ENCODE measurements at regions not wholly inside any gene's neighbourhood (a gene's known extent, or its start where the extent isn't known, plus 50 kb on each side); places are given as distances from the start of the nearest gene placed in this dataset.
"Not testable (repeated sequence)": the region's sequence is repeated elsewhere in the genome, so short reads cannot be mapped to it uniquely, and the experiment has no call there.

DNA sequence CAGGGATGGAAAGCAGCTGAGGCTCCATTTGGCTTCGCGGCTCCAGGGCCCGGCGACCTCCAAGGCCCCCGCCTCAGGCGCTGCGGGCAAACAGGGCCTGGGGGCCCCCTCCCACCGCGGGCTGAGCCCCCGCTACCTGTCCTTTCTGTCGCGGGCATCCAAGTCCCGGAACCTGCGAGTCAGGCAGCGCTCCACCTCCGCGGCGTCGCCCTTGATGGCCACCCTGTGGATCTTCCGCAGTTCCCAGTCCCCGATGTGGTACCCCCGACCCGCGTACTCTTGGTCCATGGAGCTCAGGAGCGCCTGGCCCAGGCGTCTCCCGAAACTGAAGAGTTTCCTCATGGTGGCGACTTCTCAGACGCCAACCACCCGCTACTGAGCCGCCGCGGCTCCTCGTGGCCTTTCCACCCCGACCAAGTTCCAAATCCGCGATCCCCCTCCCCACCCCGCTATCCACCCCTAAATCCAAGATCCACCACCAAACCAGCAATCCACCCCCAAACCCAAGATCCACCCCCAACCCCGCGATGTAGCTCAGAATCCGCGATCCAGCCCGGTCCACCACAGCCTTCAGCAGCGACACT, 86.5 kb upstream of the CCDC180 start:
- no peak for DNase-seq (ENCODE audit: insufficient read length, low spot score)
- FAIRE-seq = no peak
- TF ChIP-seq, protein P1, sequence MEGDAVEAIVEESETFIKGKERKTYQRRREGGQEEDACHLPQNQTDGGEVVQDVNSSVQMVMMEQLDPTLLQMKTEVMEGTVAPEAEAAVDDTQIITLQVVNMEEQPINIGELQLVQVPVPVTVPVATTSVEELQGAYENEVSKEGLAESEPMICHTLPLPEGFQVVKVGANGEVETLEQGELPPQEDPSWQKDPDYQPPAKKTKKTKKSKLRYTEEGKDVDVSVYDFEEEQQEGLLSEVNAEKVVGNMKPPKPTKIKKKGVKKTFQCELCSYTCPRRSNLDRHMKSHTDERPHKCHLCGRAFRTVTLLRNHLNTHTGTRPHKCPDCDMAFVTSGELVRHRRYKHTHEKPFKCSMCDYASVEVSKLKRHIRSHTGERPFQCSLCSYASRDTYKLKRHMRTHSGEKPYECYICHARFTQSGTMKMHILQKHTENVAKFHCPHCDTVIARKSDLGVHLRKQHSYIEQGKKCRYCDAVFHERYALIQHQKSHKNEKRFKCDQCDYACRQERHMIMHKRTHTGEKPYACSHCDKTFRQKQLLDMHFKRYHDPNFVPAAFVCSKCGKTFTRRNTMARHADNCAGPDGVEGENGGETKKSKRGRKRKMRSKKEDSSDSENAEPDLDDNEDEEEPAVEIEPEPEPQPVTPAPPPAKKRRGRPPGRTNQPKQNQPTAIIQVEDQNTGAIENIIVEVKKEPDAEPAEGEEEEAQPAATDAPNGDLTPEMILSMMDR (IDR thresholded peaks at IDR 0.05; ENCODE audit: insufficient read depth, missing control alignments) = no peak

DNA sequence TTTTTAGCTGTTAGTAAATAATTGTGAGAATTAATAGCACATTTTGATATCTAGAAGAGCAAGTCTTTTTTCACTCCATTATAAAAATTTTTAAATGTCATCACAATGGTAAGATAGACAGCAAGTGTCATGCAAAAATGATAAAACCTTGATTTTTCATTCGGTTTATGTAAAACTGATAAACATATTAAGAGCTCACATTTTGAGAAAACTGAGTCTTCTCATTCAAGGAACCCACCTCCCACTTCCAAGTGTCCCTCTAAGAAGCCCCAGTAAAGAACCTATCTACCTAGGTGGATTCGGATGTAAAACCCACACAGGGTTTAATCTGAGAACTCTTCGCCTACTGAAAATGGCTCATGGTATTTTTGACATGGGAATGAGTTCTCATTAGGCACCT, 87.1 kb upstream of the CCDC180 start:
- DNase-seq (ENCODE audit: insufficient read length, low spot score); FAIRE-seq: not testable (repeated sequence)

DNA sequence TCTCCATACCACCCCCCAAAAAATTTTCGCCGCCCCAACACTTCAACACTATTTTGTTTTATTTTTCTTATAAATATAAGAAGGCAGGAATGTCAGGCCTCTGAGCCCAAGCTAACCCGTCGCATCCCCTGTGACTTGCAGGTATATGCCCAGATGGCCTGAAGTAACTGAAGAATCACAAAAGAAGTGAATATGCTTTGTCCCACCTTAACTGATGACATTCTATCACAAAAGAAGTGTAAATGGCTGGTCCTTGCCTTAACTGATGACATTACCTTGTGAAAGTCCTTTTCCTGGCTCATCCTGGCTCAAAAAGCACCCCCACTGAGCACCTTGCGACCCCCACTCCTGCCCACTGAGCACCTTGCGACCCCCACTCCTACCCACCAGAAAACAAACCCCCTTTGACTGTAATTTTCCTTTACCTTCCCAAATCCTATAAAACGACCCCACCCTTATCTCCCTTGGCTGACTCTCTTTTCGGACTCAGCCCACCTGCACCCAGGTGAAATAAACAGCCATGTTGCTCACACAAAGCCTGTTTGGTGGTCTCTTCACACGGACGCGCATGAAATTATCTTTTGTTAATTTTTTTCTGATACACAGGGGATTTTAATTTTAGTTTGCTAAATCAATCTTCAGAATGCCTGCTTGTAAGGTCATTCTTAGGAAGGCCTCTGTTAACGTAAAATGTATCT, 87.9 kb upstream of the CCDC180 start:
- not testable (repeated sequence) for FAIRE-seq; DNase-seq (ENCODE audit: insufficient read length, low spot score)

DNA sequence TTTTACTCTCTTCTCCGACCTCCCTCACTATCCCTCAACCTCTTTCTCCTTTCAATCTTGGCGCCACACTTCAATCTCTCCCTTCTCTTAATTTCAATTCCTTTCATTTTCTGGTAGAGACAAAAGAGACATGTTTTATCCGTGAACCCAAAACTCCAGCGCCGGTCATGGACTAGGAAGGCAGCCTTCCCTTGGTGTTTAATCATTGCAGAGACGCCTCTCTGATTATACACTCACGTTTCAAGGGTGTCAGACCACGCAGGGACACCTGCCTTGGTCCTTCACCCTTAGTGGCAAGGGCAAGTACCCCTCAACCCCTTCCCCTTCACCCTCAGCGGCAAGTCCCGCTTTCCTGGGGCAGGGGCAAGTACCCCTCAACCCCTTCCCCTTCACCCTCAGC, 92.3 kb upstream of the CCDC180 start:
- DNase-seq (ENCODE audit: insufficient read length, low spot score); FAIRE-seq: not testable (repeated sequence)

DNA sequence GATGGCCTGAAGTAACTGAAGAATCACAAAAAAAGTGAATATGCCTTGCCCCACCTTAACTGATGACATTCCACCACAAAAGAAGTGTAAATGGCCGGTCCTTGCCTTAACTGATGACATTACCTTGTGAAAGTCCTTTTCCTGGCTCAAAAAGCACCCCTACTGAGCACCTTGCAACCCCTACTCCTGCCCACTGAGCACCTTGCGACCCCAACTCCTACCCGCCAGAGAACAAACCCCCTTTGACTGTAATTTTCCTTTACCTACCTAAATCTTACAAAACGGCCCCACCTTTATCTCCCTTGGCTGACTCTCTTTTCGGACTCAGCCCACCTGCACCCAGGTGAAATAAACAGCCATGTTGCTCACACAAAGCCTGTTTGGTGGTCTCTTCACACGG, 92.9 kb upstream of the CCDC180 start:
- not testable (repeated sequence) for FAIRE-seq; DNase-seq (ENCODE audit: insufficient read length, low spot score)

DNA sequence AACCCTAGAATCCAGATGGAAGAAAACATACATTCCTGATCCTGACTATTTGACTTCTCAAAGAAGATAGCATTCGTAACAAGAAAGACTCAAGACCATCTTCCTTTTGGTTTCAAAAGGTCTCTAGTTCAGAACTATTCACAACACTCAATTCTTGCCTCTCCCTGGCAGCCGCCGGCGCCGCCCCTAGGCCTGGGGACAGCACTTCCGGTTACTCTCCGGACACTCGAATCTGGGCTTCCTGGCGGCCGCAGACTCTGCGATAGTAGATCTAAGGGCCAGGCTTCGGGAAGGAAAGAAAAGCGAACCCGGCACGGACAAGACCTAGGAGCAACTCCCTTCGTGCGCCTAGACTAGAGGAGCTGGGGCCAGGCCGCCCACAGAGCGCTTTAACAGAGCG, 107.8 kb upstream of the CCDC180 start:
- FAIRE-seq; DNase-seq (ENCODE audit: insufficient read length, low spot score): not testable (repeated sequence)

DNA sequence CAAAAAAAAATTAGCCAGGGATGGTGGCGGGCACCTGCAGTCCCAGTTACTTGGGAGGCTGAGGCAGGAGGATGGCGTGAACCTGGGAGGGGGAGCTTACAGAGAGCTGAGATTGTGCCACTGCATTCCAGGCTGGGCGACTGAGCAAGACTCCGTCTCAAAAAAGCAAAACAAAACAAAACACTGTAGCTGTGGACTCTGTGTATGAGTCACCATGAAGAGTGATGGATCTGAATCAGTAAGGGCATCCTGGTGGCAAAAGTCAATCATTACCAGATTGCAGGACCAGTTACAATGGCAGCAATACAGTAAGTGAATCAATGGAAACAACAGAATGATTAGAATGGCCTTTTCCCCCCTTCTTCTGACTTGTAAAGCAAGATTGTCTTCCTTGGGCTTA, 113.7 kb upstream of the CCDC180 start:
- not testable (repeated sequence) for DNase-seq (ENCODE audit: insufficient read length, low spot score); FAIRE-seq

DNA sequence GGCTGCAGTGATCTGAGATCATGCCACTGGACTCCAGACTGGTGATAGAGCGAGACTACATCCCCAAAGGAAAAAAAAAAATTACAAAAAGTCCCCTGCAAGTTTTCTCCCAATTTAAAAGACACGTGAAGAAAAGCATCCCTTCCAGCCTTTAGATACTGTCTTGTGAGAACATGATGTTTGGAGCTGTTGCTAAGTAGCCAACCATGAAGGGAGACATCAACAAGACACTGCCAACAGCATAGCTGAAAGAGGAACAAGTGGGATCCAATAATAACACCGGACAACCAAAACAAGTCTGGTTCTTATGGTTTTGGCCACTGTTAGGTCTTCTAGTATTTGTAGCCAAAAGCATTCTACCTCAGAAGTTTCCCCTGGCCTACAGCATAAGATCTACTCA, 118.9 kb upstream of the CCDC180 start:
- DNase-seq (ENCODE audit: insufficient read length, low spot score) = no peak
- TF ChIP-seq, protein P1 (IDR thresholded peaks at IDR 0.05; ENCODE audit: insufficient read depth, missing control alignments) = no peak
- FAIRE-seq = no peak

DNA sequence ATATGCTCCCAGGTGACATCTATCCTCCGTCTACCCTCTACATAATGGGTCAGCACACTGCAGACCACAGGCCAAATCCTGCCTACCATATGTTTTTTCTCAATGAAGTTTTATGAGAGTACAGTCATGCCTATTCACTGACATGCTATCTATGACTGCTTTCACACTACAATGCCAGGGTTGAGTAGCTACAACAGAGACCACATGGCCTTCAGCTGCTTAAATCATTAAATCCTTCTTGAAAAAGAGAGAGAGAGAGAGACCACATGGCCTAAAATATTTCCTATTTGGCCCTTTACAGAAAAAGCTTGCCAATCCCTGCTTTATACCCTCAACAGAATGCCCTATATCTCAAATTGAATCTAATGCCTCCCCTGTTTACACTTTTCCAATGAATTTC, 119.8 kb upstream of the CCDC180 start:
- not testable (repeated sequence) for DNase-seq (ENCODE audit: insufficient read length, low spot score); FAIRE-seq

DNA sequence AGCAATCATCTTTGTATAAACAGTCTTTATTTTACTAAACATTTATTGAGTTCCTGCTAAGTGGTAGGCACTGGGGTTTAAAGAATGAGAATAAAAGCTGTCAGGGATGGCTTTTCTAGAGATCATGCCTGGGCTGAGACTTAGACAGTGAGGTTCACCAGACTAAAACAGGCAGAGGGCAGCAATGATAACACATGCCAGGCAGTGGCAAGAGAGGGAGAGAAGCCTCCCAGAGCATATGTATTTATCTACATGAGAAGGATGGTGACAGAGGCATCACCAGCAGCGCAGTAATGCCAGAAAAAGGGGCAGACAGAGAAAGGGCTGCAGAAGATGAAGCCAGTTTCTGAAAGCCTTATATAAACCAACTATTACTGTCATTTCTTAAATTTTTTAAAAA, 121.0 kb upstream of the CCDC180 start:
- TF ChIP-seq, protein P1 (IDR thresholded peaks at IDR 0.05; ENCODE audit: insufficient read depth, missing control alignments) = no peak
- FAIRE-seq = no peak
- DNase-seq (ENCODE audit: insufficient read length, low spot score) = no peak

DNA sequence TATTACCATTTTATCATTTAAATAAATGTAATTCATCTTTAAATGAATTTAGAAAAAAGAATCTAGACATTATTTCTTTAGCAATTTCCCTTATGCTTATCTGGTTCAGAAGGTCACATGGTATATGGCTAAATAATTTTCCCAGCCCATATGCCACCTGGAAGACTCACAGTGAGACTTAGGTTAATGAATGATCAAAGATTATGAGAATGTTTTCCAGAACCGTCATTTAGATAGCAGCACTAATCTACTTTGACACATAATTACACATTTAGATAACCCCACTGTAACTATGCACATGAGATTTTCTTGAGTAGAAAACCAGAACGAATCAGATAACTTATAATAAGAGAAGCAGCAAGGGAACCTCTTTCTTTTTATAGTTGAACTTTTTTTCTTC, 124.9 kb upstream of the CCDC180 start:
- peak; percentile 72 for FAIRE-seq
- not testable (repeated sequence) for DNase-seq (ENCODE audit: insufficient read length, low spot score)

DNA sequence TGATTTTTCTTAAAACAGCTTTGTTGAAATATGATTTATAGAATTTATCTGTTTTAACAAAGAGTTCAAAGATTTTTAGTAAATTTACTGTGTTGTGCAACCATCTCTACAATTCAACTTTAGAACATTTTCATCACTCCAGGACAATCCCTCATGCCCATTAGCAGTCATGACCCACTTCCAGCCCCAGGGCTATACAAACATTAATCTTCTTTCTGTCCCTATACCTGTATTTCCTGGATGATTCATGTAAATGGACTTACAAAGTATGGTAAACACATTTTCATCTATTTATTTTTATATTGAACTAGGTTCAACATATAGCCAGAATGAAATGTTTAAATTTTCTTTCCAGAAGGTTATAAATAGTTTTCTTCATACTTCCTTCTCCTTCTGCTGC, 127.8 kb upstream of the CCDC180 start:
- no peak for FAIRE-seq
- DNase-seq (ENCODE audit: insufficient read length, low spot score) = no peak
- TF ChIP-seq, protein P1 (IDR thresholded peaks at IDR 0.05; ENCODE audit: insufficient read depth, missing control alignments) = no peak
